DND-41 (cell line): ENCODE measurements at regions not wholly inside any gene's neighbourhood (a gene's known extent, or its start where the extent isn't known, plus 50 kb on each side); places are given as distances from the start of the nearest gene placed in this dataset.

Experiments
- CTCF ChIP-seq: IDR thresholded peaks from 2 replicates; pipeline ENCODE4 v1.5.1; 2012; ENCODE audit warnings: borderline replicate concordance, low read length, moderate library complexity, mild to moderate bottlenecking; ENCODE audit not compliant: poor library complexity, severe bottlenecking; ENCODE audit errors: extremely low read depth
- EZH2 ChIP-seq: IDR thresholded peaks from 3 replicates; pipeline ENCODE4 v1.6.1; 2012; ENCODE audit warnings: borderline replicate concordance, low read depth, mild to moderate bottlenecking, moderate library complexity, low read length, inconsistent platforms; ENCODE audit not compliant: severe bottlenecking

- TF ChIP-seq CTCF: no peak
- TF ChIP-seq EZH2: no peak
Measured at GRCh38 chr3:65284546-65284945, 596.7 kb upstream of the ADAMTS9 start.
